Spleen (tissue), 7 donors: ENCODE measurements at regions not wholly inside any gene's neighbourhood (a gene's known extent, or its start where the extent isn't known, plus 50 kb on each side); places are given as distances from the start of the nearest gene placed in this dataset.

Experiments used
- CTCF ChIP-seq, 11 experiments: fragments of 200-600 bp in 7 of 11; fragments of 450-650 bp in 4 of 11; sonication (generic) in 4 of 11; IDR thresholded peaks in 8 of 11; conservative IDR thresholded peaks in 3 of 11; 1 replicate in 7 of 11; 2 replicates in 4 of 11; pipeline versions ENCODE4 v1.4.0 to v1.8.0; 2016 to 2021; ENCODE audit warnings: antibody characterized with exemption in 11 of 11, inconsistent platforms in 4 of 11, mild to moderate bottlenecking in 1 of 11
- POLR2A ChIP-seq, 3 donors: fragments of 450-650 bp; IDR thresholded peaks; one replicate each; pipeline ENCODE4 v1.5.1; 2017; ENCODE audit warnings: antibody characterized with exemption in 3 of 3, mild to moderate bottlenecking in 1 of 3
- POLR2AphosphoS5 ChIP-seq, 3 donors: sonication (generic); formaldehyde crosslinking; IDR thresholded peaks; one replicate each; pipeline ENCODE4 v1.5.1; 2017; ENCODE audit warnings: antibody characterized with exemption in 3 of 3
- donor health status: DM: no; HTN: no; CAD: no; lungs with moderate emphysema.
- donor health status: DM: no; HTN: no; CAD: no.
- donor health status: DM: no; HTN: no; CAD: no.

GRCh38 chr18:52046842-52047241 is 293.2 kb upstream of the DCC start:
- no peak for TF ChIP-seq CTCF (IDR thresholded peaks at IDR 0.05 in 8 of 11, conservative IDR thresholded peaks at IDR 0.05 in 3 of 11)
- no peak for TF ChIP-seq POLR2A (IDR thresholded peaks at IDR 0.05)
- TF ChIP-seq POLR2AphosphoS5 (IDR thresholded peaks at IDR 0.05) = no peak
